Colonic mucosa (tissue), 4 donors: ENCODE measurements at regions not wholly inside any gene's neighbourhood (a gene's known extent, or its start where the extent isn't known, plus 50 kb on each side); places are given as distances from the start of the nearest gene placed in this dataset.

Experiments used
- DNase-seq: peaks from one replicate; pipeline ENCODE4 v3.0.0-alpha.2; 2020
- H3K27ac ChIP-seq: fragments of 200-600 bp; one replicate; pipeline ENCODE4 v1.8.0; 2021
- H3K27me3 ChIP-seq: fragments of 200-600 bp; one replicate; pipeline ENCODE4 v1.8.0; 2021
- H3K36me3 ChIP-seq: fragments of 200-600 bp; one replicate; pipeline ENCODE4 v1.8.0; 2021
- H3K4me1 ChIP-seq: fragments of 200-600 bp; one replicate; pipeline ENCODE4 v1.8.0; 2021; ENCODE audit warnings: mild to moderate bottlenecking
- H3K4me3 ChIP-seq: fragments of 200-600 bp; one replicate; pipeline ENCODE4 v1.8.0; 2021
- H3K9ac ChIP-seq, 2 donors: one replicate each; pipeline ENCODE4 v1.7.0; 2013; ENCODE audit warnings: control low read depth in 2 of 2, low read depth in 2 of 2, low read length in 2 of 2
- H3K9me3 ChIP-seq: fragments of 200-600 bp; one replicate; pipeline ENCODE4 v1.8.0; 2021
- intact Hi-C: fragments of 100-400 bp; cut with DNase I; formaldehyde crosslinking; loops from one replicate; pipeline ENCODE4 v1.14.1; 2022
- TF ChIP-seq, protein P1 (sequence below): fragments of 200-600 bp; IDR thresholded peaks from one replicate; pipeline ENCODE4 v1.8.0; 2022; ENCODE audit warnings: antibody characterized with exemption, mild to moderate bottlenecking
- donor health status: healthy.
- donor health status: DM: no; HTN: no; CAD: no.
- donor health status: DM: no; HTN: no; CAD: no.

DNA sequence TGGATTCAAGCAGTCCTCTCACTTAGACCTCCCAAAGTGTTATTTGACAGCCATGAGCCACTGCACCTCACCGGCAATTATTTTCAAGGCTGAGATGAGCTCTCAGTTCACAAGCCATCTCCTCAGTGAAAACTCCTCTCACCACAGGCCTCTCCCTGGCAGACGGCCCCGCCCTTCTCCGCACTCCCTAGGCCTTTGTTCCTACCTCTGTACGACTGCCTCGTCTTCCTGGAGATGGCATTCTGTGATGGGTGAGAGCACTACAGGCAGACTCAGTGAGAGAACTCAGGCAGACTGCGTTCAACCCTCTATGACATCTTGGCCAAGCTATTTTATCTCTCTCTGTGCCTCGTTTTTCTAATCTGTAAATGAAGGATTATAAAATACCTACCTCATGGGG is 67.0 kb upstream of the TPM1 start:
- H3K9me3 ChIP-seq, result no peaks in the 10 kb centered on the region
- TF ChIP-seq, protein P1, sequence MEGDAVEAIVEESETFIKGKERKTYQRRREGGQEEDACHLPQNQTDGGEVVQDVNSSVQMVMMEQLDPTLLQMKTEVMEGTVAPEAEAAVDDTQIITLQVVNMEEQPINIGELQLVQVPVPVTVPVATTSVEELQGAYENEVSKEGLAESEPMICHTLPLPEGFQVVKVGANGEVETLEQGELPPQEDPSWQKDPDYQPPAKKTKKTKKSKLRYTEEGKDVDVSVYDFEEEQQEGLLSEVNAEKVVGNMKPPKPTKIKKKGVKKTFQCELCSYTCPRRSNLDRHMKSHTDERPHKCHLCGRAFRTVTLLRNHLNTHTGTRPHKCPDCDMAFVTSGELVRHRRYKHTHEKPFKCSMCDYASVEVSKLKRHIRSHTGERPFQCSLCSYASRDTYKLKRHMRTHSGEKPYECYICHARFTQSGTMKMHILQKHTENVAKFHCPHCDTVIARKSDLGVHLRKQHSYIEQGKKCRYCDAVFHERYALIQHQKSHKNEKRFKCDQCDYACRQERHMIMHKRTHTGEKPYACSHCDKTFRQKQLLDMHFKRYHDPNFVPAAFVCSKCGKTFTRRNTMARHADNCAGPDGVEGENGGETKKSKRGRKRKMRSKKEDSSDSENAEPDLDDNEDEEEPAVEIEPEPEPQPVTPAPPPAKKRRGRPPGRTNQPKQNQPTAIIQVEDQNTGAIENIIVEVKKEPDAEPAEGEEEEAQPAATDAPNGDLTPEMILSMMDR, result no peak
- no peak overlapping the region for H3K9ac ChIP-seq
- no peaks in the 10 kb centered on the region for H3K36me3 ChIP-seq
- H3K27me3 ChIP-seq, result peaks cover 3% of the 10 kb centered on the region
- DNase-seq, result peak; percentile 45
- H3K27ac ChIP-seq, result no peak overlapping the region
- H3K4me1 ChIP-seq, result no peaks in the 10 kb centered on the region
- no peak overlapping the region for H3K4me3 ChIP-seq
- intact Hi-C loops, result no loop called here

DNA sequence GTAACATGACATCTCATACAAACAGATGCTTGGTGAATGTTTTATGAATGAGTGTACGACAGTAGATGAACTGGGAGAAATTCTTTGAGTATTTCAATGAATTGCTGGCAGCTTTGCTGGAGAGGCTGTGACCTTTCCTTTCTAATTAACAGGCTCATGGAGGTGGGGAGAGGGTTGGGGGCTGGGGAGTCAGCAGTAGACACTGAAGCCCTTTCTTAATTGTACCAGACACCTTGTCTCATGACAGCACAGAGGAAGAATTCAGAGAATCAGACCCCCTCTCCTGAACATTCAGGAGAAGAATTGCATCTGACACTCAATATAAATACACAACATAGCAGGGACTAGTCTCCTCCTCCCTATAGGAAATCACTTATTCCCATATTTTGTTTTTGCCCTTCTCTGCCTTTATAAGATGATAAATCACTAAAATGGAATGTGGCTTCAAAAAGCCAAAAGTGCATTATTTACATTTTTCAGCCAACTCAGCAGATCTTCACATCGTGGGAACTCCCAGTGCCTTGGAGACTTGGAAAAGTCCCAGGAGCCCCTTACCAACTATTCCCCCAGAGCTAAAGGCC is 66.2 kb upstream of the TPM1 start:
- Histone ChIP-seq H3K27ac (no peak overlapping the region), H3K4me1 (no peaks in the 10 kb centered on the region), H3K36me3 (no peaks in the 10 kb centered on the region), H3K27me3 (peaks cover 3% of the 10 kb centered on the region), H3K9me3 (no peaks in the 10 kb centered on the region), H3K4me3 (no peak overlapping the region), H3K9ac (no peak overlapping the region)
- intact Hi-C loops, result no loop called here
- DNase-seq, result no peak
- TF ChIP-seq, protein P1, result no peak

DNA sequence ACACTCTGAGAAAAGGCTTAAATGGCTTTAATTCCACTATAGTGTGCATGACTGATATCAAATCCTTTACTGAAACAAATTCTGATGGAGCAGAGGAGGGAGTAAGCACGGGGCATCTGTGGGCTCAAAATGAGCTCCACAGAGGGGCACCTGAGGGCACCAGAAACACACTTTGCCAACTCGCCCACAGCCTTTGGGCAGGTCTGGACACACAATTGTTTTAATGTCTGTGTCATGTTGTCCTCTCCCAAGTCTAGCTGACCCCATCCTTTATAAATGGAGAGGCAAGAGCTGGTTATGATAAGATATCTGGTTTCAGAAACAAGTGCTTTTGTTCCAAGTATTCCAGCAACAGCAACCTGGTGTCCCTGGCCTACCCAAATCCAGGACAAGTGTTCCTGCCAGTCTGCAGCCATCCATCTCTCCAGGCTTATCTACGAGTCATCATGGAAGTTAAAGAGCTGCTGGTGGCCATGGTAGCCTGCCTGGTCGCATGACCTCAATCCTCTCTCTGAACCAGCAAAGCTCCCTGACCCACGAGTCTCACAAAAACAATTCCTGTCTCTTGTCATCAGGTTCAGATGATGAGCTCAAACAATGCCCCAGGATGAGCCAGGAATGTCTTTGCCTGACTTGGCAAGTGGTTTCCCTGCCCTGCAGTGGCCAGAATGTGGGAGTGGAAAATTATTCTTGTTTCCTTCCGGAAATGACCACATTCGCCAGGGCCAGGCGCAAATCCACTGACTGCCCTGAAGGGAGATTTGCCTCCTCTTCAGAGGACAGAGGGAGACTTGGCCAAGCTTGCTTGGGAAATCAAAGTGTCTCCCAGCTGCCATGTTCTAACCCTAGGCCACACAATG is 64.4 kb upstream of the TPM1 start:
- H3K27ac ChIP-seq, result no peak overlapping the region

DNA sequence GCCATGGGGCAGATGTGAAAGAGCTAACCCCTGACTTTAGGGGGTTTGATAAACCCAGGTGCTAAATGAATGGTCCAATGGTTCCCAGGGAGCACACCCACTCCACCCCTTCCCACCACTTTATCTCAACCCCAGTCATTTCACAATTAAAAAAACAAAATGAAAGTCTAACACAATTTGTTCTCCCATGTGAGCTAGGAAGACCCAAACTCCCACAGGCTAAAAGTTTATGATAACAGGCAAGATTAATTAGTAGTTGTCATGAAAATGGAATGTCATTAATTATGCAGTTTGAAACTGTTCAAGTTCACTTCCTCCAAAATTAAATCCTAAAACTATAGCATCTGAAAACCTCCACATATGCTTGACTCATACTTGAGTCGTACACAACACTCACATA is 63.3 kb upstream of the TPM1 start:
- no peaks in the 10 kb centered on the region for H3K9me3 ChIP-seq
- intact Hi-C loops, result no loop called here
- H3K4me3 ChIP-seq, result no peak overlapping the region
- H3K27me3 ChIP-seq, result peaks cover 3% of the 10 kb centered on the region
- no peak for DNase-seq
- H3K27ac ChIP-seq, result no peak overlapping the region
- H3K4me1 ChIP-seq, result no peaks in the 10 kb centered on the region
- TF ChIP-seq, protein P1, result no peak
- no peaks in the 10 kb centered on the region for H3K36me3 ChIP-seq
- H3K9ac ChIP-seq, result no peak overlapping the region

More for the DNA sequence above, 64.4 kb upstream of the TPM1 start:
- Histone ChIP-seq H3K36me3 (no peaks in the 10 kb centered on the region), H3K4me1 (no peaks in the 10 kb centered on the region), H3K27me3 (peaks cover 3% of the 10 kb centered on the region), H3K9me3 (no peaks in the 10 kb centered on the region), H3K9ac (no peak overlapping the region), H3K4me3 (no peak overlapping the region)
- TF ChIP-seq, protein P1, result no peak
- intact Hi-C loops, result no loop called here
- no peak for DNase-seq

DNA sequence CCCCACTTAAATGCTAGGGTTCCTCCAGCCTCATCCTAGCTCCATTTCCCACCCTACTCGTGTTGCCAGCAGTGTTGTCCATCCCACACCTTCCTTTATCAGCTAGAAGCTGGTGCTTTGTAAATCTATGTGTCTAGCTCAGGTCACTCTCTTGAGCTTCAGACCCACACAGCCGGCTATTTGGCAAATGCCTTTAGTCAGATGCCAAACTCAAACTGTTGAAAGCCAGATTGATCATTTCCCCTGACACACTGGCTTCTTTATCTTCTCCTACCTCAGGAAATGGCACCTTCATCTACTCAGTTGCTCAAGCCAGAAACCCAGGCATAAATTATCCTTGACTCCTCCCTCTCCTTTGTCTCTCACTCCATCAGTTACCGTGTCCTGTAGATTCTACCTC is 61.5 kb upstream of the TPM1 start:
- H3K27ac ChIP-seq, result no peak overlapping the region
- peaks cover 3% of the 10 kb centered on the region for H3K27me3 ChIP-seq

More for the DNA sequence above, 61.5 kb upstream of the TPM1 start:
- Histone ChIP-seq H3K36me3 (no peaks in the 10 kb centered on the region), H3K4me1 (no peaks in the 10 kb centered on the region), H3K9ac (no peak overlapping the region), H3K4me3 (no peak overlapping the region), H3K9me3 (no peaks in the 10 kb centered on the region)
- intact Hi-C loops, result loop anchor here (10.0 kb wide), 1 partner anchor 76 kb away; no protein-coding TSS in a partner anchor
- no peak for DNase-seq
- TF ChIP-seq, protein P1, result no peak
